ENCODE measurements at regions not wholly inside any gene's neighbourhood (a gene's known extent, or its start where the extent isn't known, plus 50 kb on each side); places are given as distances from the start of the nearest gene placed in this dataset.
A peak's percentile ranks its signal among the peaks of the same experiment; 100 is the strongest.

DNA sequence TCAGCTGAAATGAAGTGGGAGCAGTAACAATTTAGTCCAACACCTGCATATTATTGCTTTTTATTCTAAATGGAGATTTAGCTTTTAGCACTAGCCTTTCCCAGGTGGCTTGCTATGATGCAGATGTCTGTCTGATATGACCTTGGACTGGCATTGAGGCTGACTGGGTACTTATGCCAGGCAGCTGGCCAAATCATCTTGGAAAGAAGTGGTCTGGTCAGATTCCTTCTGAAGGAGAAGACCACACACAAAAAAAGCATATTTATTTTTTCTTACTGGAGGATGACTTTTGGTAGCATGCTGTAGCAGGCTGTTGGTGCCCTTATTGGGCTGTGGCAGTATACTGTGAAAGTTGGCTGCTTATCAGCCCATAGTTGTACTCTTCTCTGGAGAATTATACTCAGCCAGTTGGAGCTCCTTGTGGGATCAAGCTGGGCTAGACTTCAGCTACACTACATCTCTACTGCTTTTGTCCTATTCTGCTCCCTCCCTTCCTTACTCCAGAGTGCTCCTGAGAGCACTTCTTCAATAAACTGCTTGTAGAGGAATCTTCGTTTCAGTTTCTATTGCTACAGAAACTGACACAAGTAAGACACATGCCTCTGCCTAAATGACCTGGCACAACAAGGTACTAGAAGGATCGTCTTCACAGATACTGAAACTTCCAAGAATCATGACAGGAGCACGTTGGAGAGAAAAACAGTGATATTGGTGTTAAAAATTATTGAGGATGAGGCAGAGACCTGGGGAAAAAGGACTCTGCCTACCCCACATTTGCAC lies 196.8 kb upstream of the RPS6KA3 start:
- DNase-seq, result no peak

- no peak for DNase-seq
These were observed 194.9 kb upstream of the RPS6KA3 start for GRCh38 chrX:20461576-20461975.

GRCh38 chrX:20461002-20461401 lies 194.3 kb upstream of the RPS6KA3 start:
- DNase-seq, result no peak

GRCh38 chrX:20459410-20460350 lies 193.0 kb upstream of the RPS6KA3 start:
- DNase-seq, result no peak

DNA sequence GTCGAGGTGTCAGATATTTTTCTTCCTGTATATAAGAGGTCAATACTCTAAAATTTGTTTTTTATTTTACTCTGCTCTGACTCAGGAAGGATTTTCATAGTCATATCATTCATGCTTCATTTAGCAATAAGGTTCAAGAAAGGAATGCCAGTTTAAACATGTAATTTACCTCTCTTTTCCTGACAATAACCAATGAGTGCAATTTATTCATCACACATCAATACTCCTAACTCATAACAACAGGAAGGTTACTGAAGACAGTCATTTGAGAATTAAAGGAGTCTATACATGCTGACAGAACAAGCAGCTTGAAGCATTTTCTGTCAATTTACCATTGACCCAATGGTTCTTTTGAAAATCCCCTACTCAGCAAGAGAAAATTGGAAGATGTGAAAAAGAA lies 190.3 kb upstream of the RPS6KA3 start:
- no peak for DNase-seq

- no peak for DNase-seq
These were observed 188.3 kb upstream of the RPS6KA3 start for GRCh38 chrX:20455001-20455400.

DNA sequence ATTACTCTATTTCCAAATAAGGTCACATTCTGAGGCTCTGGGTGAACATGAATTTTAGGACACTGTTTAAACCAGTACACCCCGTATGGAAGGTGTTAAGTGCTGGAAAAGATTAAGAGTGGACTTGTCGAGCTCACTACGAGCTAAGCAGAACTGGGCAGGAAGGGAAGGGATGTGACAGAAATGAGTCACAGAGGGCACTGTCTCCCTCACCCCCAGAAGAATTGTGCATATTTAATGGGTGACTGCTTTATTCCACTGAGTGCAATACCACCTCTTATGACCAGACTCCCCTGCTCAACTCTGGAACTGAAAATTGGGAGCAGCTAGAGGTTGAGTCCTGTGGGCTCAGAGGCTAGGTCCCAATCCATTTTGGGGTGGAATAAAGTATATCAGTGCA lies 187.4 kb upstream of the RPS6KA3 start:
- DNase-seq, result no peak

GRCh38 chrX:20452487-20452886 lies 185.8 kb upstream of the RPS6KA3 start:
- no peak for DNase-seq

- DNase-seq, result no peak
These were observed 185.2 kb upstream of the RPS6KA3 start for GRCh38 chrX:20451929-20452328.

DNA sequence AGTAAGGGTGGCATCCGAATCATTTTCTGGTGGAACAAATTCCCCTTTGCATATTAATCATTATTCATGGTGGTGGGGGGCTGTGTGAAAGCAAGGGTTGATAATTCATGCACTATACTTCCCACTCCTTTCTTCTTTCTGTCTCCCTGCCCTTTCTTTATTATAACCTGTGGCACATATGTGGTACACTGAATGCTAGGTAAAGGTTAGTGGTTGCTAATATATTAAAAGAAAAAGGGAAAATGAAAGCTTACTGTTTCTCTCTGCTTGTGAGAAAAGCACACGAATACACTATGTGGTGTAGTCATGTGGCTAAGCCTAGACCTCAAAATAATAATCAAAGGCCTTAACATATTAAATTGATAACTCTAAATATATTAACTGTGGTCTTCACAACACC lies 178.4 kb upstream of the RPS6KA3 start:
- no peak for DNase-seq

DNA sequence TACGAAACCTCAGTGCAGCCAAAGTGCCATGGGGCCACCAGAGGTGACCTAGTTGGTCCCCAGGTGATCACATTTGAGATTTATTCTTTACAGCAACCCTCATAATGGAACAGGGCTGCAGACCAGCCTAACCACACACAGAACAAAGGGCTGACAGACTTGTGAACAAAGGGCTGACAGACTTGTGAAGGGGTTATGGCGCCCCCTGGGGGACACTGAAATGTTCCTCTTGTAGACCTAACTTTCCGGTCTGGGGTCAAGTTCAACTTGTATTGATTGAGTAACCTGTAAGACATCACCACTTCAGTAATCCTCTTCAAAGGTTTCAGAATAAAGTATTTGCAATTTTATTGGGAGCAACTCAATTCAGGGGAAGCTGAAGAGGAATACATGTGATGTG lies 175.9 kb upstream of the RPS6KA3 start:
- DNase-seq, result peak; percentile 22 to 62

GRCh38 chrX:20441123-20441522 lies 174.4 kb upstream of the RPS6KA3 start:
- DNase-seq, result no peak

GRCh38 chrX:20438871-20439526 lies 172.3 kb upstream of the RPS6KA3 start:
- no peak for DNase-seq

- no peak for DNase-seq
These were observed 171.0 kb upstream of the RPS6KA3 start for GRCh38 chrX:20437683-20438082.

GRCh38 chrX:20435913-20436312 lies 169.2 kb upstream of the RPS6KA3 start:
- no peak for DNase-seq

GRCh38 chrX:20434986-20435385 lies 168.3 kb upstream of the RPS6KA3 start:
- no peak for DNase-seq

DNA sequence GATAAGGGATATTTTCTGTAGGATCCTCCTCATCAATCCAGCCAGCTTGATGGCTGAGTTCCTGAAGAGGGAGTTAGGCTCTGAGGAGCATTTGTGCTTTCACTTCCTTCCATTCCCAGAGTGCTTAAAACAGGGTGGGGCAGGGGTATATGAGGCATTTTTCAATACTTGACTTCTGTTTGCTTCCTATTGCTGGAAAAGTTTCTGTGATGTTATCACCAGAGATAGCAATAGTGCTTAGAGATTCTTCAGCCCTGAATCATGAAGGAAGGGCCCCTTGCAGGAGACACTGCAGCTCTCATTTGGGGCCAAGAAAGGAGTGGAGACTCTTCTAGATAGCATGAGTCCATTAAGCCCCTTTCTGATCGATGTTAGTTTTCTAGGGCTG lies 166.7 kb upstream of the RPS6KA3 start:
- no peak for DNase-seq

DNA sequence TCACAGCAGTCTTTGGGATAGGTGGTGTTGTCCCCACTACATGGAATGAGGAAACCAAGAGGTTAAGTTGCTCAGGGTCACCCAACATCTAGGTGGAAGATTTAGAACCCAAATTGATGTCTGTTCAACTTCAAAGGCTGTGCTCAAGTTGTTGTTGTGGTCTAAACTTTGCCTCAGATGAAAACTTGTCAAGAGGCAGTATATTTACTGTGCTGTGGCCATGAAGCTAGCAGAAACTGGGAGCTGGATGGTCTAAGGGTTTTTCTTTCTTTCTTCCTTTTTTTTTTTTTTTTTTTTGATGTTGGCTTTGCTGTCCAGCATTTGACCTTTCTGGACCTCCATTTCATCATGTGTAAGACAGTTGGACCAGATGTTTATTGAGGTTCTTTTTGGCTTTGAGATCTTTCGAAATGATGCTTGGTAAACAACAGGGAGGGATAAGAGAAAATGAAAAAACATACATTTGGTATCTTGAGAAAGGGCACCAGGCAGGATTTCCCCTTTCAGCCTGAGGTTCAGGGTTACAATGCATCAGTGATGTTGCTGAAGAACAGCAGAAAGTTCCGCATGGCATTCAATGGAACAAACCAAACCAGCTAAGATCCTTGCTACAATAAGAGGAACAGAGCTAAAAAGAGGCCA lies 166.2 kb upstream of the RPS6KA3 start:
- DNase-seq, result no peak

DNA sequence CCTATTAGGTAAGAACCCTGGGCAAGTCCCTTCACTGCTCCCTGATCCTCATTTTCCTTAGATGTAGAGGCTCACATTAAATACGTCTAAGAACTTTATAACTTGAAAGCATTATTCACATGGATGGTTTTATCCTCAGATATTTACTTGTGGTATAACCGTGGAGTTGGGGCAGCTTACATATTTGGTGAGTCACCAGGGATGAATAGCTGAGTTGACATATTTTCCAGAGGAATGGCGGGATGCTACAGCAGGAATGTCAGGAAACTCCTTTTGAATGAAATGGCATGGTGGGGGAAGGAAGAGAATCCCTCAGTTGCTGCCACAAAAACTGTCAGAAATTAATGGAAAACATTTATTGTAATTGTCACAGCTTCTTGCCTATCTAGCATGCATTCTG lies 165.3 kb upstream of the RPS6KA3 start:
- no peak for DNase-seq

DNA sequence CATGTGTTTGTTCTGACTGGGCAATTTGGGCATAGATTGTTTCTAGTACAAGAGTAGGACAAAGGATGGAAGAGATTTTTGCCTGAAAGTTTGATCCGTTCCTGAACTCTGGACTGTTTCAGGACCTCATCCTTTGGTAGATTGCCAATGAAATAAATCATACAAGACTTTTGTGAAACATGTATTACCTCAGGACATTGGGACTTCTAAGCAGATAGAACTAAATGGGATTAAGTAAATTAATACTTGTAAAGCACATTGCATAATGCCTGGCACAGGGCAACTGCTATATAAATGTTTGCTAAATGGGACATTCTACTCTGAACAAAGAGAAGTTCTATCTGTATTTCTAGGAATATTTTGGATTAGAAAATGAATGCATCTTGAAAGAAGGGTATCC lies 164.8 kb upstream of the RPS6KA3 start:
- DNase-seq, result no peak

DNA sequence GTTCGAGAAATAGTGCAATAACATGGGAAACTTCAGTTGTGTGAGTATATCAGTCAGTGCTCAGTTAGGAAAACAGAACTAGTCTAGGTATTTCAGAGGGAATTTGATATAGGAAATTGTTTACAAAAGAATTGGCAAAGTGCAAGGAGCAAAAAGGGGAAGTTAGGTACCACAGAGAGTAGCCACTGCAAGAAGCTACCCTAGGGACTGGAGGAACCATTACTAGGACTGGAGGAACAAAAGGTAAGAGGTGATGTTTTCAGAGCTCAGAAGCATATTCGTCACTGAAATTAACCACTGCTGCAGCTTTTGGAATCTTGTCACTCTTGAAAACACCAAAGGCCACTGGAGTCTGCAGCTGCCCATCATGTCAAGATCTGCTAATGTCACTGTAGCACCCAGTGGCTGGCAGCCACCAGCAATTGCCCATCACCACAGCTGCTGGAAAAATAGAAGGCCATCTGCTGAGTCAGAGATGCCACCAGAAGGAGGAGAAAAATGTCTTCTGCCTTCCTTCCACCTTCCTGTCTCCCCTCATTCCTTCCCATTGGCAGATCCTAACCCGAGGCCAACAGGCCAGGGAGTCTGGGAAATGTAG lies 160.6 kb upstream of the RPS6KA3 start:
- no peak for DNase-seq

- DNase-seq, result no peak
These were observed 155.0 kb upstream of the RPS6KA3 start for GRCh38 chrX:20421697-20422096.

GRCh38 chrX:20421275-20421674 lies 154.6 kb upstream of the RPS6KA3 start:
- no peak for DNase-seq
